ENCODE measurements at regions not wholly inside any gene's neighbourhood (a gene's known extent, or its start where the extent isn't known, plus 50 kb on each side); places are given as distances from the start of the nearest gene placed in this dataset.

DNA sequence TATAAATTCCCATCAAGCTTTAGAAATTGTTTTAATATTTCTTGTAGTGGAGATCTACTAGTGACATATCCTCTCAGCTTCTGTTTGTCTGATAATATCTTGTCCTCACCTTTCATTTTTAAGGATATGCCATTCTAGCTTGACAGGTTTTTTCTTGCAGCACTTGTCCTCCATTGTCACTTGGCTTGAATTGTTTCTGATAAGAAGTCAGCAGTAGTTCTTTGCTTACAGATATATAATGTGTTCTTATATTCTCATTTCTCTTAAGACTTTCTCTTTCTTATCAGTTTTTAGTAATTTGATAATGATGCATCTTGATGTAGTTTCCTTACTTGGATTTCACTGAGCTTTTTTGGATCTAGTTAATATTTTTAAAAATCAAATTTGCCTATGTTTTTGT, 120.6 kb upstream of the NUDT6 start:
- no peak for DNase-seq
- intact Hi-C loops (cut with micrococcal nuclease) = no loop called here
- H3K36me3 ChIP-seq (ENCODE audit: control insufficient read depth, insufficient read depth, low read length) = no peaks in the 10 kb centered on the region

More for the DNA sequence above, 120.6 kb upstream of the NUDT6 start:
- Histone ChIP-seq H3K4me1 (ENCODE audit: control insufficient read depth, insufficient read depth, low read length) (no peaks in the 10 kb centered on the region), H2BK15ac (ENCODE audit: low read depth, low read length) (no peak overlapping the region), H3K27me3 (ENCODE audit: control insufficient read depth, insufficient read depth, low read length) (no peaks in the 10 kb centered on the region), H3K4me2 (ENCODE audit: low read depth, low read length) (no peak overlapping the region), H2BK5ac (ENCODE audit: low read depth, low read length, poor library complexity, severe bottlenecking) (no peak overlapping the region), H4K8ac (ENCODE audit: low read depth in 2 of 2, low read length in 2 of 2) (no peak overlapping the region), H3K14ac (replicated peaks; ENCODE audit: low read depth, low read length) (no peak overlapping the region), H3K27ac (ENCODE audit: insufficient read depth, low read length) (no peak overlapping the region), H3K9me3 (ENCODE audit: control insufficient read depth, insufficient read depth, low read length) (peaks cover 16% of the 10 kb centered on the region; the same call in 1 of the 2 replicates), H2BK20ac (ENCODE audit: low read depth, low read length) (no peak overlapping the region), H3K9me1 (ENCODE audit: insufficient read depth, low read length) (no peaks in the 10 kb centered on the region), H2BK120ac (ENCODE audit: low read depth, low read length) (no peak overlapping the region), H4K20me1 (ENCODE audit: insufficient read depth, low read length) (no peaks in the 10 kb centered on the region), H3K56ac (ENCODE audit: extremely low read depth, insufficient read depth, low read length) (no peak overlapping the region), H4K91ac (ENCODE audit: insufficient read depth, low read depth, low read length) (no peak overlapping the region), H3K4ac (ENCODE audit: low read depth, low read length) (no peak overlapping the region), H3K4me3 (ENCODE audit: insufficient read depth, low read depth, low read length) (no peak overlapping the region), H3K23ac (ENCODE audit: low read depth, low read length) (no peak overlapping the region), H3K18ac (ENCODE audit: low read depth, low read length) (no peak overlapping the region), H3K79me1 (ENCODE audit: low read depth in 1 of 2, low read length in 2 of 2) (peaks cover 0 to 7% of the 10 kb centered on the region in 2 experiments; a peak in 1 of 4 replicates), H2AFZ (replicated peaks; ENCODE audit: low read length, poor library complexity) (no peak overlapping the region), H4K5ac (ENCODE audit: low read depth, low read length) (no peak overlapping the region), H3K9ac (ENCODE audit: low read depth, low read length) (no peak overlapping the region), H2AK9ac (replicated peaks; ENCODE audit: low read depth, low read length, poor library complexity) (no peak overlapping the region), H2AK5ac (ENCODE audit: low read depth, low read length) (no peak overlapping the region)
- TF ChIP-seq BHLHE40 (IDR thresholded peaks at IDR 0.05; ENCODE audit: low read depth, low read length) = no peak
- TF ChIP-seq RAD21 (IDR thresholded peaks at IDR 0.05; ENCODE audit: low read length) = no peak
- no peak for TF ChIP-seq RFX5 (IDR thresholded peaks at IDR 0.05; ENCODE audit: low read depth, low read length)
- ChIA-PET POLR2A (ENCODE audit: unreplicated experiment) (no interaction called here), CTCF (no interaction called here)
- dilution Hi-C loops (cut with HindIII; ENCODE audit: low sequenced_read_pairs, unreplicated experiment) = no loop called here
- ATAC-seq (ENCODE audit: low read depth) = no peak
- in situ Hi-C loops (cut with MboI; ENCODE audit: low sequenced_read_pairs) = no loop called here
- no TSS peak for BruUV-seq (replicated peaks)
